ENCODE measurements at regions not wholly inside any gene's neighbourhood (a gene's known extent, or its start where the extent isn't known, plus 50 kb on each side); places are given as distances from the start of the nearest gene placed in this dataset.
"Not testable (repeated sequence)": the region's sequence is repeated elsewhere in the genome, so short reads cannot be mapped to it uniquely, and the experiment has no call there.

DNA sequence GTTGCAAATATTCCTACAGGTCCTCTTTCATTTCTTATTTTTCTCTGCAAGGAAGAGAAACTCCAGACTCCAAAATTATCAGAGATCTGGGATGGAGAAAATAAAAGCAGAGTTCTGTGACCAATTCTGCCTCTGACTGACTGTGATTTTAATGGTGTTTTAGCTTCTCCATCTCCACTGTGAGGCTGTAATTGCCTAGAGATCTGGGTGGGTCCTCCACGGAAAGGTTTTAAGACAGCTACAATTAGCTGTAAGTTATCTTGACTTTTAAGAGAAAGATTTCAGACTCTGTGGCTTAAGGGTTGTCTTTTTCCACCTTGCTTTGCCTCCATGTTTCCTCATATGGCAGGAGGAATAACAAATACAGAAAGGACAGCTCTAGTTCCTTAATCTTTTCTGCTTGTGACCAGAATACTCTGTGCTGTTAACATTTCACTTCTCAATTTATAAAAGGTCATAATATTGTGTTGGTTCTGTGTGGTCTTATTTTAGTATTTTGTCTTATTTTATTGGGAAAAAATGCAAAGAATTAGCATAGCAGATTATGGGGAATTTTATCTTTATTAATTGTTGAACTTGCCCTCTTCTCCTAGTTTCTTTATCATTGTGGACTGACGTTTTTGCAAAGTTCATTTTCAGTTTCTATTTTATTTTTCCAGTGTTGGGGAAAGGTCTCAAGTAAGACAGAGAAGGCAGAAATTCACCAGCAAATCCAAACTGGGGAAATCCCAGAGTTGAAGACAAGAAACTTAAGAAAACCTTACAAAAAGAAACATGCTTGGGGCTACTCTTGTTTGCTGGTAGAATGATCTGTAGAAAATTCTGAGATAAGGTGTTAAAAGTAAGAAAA lies 157.9 kb downstream of the RAP2B start:
- DNase-seq: no peak

GRCh38 chr3:153320585-153321128 lies 158.6 kb downstream of the RAP2B start:
- no peak for DNase-seq

DNA sequence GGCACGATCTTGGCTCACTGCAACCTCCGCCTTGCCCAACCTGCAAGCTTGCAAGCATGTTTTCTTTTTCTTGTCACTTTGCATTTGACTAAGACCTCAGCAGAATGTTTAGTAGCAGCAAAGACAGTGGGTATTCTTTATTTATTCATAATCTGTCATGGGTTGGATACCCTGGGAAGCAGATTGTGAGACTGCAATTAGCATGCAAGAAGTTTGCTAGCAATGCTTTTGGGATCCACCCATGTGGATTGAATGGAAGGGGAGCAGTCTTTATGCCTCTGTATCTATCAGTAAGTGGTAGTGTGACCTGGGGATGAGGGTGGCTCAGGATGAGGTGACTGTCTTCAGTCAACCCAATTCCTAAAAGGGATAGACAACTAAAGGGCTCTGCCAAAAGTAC lies 166.7 kb downstream of the RAP2B start:
- no peak for DNase-seq

DNA sequence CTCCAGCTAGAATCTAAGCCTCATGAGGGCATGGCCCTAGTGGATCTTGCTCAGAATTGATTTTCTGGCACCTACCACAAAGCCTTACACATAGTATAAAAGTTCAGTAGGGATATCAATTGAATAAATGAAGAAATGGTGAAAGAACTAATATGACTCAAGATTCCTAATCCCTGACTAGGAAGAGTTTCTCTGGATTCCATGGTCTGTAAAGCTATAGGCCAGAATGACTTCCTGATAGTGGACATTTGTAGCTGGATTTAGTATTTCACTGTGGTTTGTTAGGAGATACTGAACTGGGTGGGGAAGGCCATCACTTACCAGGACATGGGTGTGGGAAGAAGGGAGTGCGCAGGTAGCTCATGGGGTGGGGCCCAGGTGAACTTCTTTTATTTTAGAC lies 168.9 kb downstream of the RAP2B start:
- DNase-seq: peak; percentile 44

- DNase-seq: no peak
Measured at GRCh38 chr3:153331676-153332075, 169.7 kb downstream of the RAP2B start.

GRCh38 chr3:153334558-153334957 lies 172.5 kb downstream of the RAP2B start:
- no peak for DNase-seq

DNA sequence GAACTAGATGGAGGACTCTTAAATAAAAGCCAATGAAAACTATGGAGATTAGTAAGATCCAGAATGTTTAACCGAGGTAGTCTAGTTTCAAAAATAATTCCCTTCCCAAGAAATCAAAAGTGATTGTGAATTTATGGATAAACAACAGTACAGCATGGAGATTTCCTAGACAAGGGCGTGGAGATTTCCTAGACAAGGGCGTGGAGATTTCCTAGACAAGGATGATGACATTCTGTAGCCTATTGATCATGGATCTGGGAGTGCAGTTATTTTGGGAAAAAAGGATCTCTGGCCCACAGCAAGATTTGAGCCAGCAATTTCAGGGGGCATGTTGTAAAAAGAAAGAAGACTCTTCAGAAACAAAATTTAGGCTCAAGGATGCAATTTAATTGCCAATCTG lies 175.3 kb downstream of the RAP2B start:
- no peak for DNase-seq

- DNase-seq: no peak
Measured at GRCh38 chr3:153338487-153338886, 176.5 kb downstream of the RAP2B start.

- no peak for DNase-seq
Measured at GRCh38 chr3:153339065-153339464, 177.0 kb downstream of the RAP2B start.

- no peak for DNase-seq
Measured at GRCh38 chr3:153343988-153344782, 182.2 kb downstream of the RAP2B start.

GRCh38 chr3:153348457-153349107 lies 186.6 kb downstream of the RAP2B start:
- DNase-seq: peak; percentile 51

DNA sequence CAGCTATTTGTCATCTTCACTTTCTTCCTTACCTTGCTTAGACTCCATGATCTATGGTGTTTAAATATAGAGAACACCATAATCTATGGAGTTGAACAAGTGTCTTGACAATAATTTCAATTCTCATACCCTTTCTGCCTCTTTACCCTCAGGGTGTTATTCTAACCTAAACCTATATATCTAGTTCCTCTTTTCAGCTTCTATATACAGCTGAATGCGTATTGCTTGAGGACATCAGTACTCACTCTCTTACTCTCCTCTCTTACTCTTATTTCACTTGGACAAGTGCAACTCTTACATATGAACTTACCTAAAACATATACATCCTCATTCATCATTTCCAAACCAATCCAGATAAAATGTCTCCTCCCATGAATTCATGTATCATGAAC lies 187.1 kb downstream of the RAP2B start:
- no peak for DNase-seq

GRCh38 chr3:153350420-153350819 lies 188.4 kb downstream of the RAP2B start:
- DNase-seq: peak; percentile 86

GRCh38 chr3:153354641-153355040 lies 192.6 kb downstream of the RAP2B start:
- peak; percentile 57 for DNase-seq

DNA sequence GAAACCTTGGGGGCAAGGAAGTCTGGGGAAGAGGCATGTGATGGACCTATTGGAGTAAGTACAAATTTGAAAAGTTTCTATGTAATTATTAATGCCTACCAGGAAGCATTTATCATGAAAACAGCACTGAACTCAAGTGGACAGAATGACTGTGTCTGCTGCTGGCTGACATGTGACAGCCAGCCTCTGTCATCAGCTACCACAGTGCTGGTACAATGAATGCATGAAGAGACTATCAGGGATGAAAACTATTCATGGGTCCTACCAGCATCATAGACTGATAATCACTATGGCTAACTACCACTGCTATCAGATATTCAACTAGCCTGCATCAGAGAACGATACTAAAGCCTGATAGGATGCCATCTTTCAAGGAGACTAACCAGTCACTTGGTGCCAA lies 193.5 kb downstream of the RAP2B start:
- DNase-seq: no peak

DNA sequence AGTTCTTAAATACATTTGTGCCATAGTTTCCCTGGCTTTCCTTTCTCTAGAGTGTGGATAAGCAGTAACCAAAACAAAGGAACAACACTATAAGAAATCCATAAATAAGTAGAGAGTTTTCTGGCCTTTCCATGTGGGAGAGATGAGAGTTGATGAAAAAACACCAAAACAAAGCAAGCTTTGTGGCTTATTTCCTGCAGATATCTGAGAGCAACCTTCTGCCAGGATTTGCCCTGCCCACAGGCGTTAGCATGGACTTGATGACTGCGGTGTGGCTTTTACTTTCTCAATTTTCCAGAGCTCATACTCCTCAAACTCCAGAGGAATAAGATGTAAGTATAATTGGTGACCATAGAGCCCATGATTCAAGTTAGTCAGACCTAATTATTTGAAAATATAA lies 194.9 kb downstream of the RAP2B start:
- DNase-seq: no peak

DNA sequence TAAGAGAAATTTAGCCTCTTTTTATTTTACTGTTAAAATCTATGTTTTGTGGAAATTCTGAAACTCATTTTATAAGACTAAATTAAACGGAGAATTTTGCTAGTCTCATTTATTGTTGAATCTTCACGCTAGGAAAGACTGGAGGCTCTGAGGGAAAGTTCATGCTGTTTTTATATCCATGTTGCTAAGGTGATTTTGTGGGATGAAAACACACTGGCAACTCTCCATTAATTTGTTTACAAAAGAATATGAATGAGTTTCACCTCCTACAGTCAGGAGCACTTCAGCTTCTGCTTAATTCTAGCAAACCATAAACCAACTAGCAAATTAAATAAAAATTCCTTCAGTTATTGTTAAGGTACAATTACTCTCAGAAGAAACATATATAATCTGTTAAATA lies 195.4 kb downstream of the RAP2B start:
- no peak for DNase-seq

DNA sequence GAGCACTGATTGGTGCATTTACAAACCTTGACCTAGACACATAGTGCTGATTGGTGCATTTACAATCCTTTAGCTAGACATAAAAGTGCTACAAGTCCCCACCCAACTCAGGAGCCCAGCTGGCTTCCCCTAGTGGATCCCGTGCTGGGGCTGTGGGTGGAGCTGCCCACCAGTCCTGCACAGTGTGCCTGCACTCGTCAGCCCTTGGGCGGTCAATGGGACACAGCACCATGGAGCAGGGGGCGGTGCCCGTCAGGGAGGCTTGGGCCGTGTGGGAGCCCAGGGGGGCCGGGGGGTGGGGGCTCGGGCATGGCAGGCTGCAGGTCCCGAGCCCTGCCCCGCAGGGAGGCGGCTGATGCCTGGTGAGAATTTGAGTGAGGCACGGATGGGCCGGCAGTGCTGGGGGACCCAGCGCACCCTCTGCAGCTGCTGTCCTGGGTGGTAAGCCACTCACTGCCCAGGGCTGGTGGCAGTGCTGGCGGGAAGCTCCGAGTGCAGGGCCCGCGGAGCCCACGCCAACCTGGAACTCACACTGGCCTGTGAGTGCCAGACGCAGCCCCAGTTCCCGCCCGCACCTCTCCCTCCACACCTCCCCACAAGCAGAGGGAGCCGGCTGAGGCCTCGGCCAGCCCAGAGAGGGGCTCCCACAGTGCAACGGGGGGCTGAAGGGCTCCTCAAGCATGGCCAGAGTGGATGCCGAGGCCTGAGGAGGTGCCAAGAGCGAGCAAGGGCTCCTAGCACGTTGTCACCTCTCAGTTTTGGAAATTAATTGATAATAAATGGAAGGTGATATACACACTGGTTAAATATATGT lies 207.7 kb downstream of the RAP2B start:
- DNase-seq: no peak

- DNase-seq: no peak
Measured at GRCh38 chr3:153370680-153371079, 208.7 kb downstream of the RAP2B start.

- DNase-seq: peak; percentile 83
Measured at GRCh38 chr3:153372326-153372725, 210.3 kb downstream of the RAP2B start.

- peak; percentile 46 for DNase-seq
Measured at GRCh38 chr3:153373606-153374005, 211.6 kb downstream of the RAP2B start.

DNA sequence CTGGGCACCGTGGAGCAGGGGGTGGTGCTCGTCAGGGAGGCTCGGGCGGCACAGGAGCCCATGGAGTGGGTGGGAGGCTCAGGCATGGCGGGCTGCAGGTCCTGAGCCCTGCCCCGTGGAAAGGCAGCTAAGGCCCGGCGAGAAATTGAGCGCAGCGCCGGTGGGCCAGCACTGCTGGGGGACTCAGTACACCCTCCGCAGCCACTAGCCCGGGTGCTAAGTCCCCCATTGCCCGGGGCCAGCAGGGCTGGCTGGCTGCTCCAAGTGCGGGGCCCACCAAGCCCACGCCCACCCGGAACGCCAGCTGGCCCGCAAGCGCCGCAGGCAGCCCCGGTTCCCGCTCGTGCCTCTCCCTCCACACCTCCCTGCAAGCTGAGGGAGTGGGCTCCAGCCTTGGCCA lies 216.3 kb downstream of the RAP2B start:
- DNase-seq: not testable (repeated sequence)

Measured in NCI-H226 (cell line).